Adipocyte (in vitro differentiated cells): ENCODE measurements at regions not wholly inside any gene's neighbourhood (a gene's known extent, or its start where the extent isn't known, plus 50 kb on each side); places are given as distances from the start of the nearest gene placed in this dataset.

Experiments
- DNase-seq: peaks from one replicate; pipeline ENCODE4 v3.0.0-alpha.2; 2015; ENCODE audit warnings: low read depth
- H3K27me3 ChIP-seq: replicated peaks from 2 replicates; pipeline ENCODE4 v1.7.0; 2013; ENCODE audit warnings: mild to moderate bottlenecking, low read length, moderate library complexity; ENCODE audit not compliant: control insufficient read depth, insufficient read depth
- H3K36me3 ChIP-seq: 2 replicates; pipeline ENCODE4 v1.7.0; 2013; ENCODE audit warnings: low read length, mild to moderate bottlenecking, moderate library complexity; ENCODE audit not compliant: control insufficient read depth, insufficient read depth, severe bottlenecking
- H3K4me1 ChIP-seq: 2 replicates; pipeline ENCODE4 v1.7.0; 2013; ENCODE audit warnings: mild to moderate bottlenecking, low read length, moderate library complexity; ENCODE audit not compliant: control insufficient read depth, insufficient read depth
- H3K4me3 ChIP-seq: 2 replicates; pipeline ENCODE4 v1.7.0; 2013; ENCODE audit warnings: mild to moderate bottlenecking, low read length, moderate library complexity
- H3K9ac ChIP-seq: 2 replicates; pipeline ENCODE4 v1.7.0; 2013; ENCODE audit warnings: mild to moderate bottlenecking, low read length, moderate library complexity
- H3K9me3 ChIP-seq: 2 replicates; pipeline ENCODE4 v1.7.0; 2013; ENCODE audit warnings: mild to moderate bottlenecking, low read length, moderate library complexity; ENCODE audit not compliant: control insufficient read depth

DNA sequence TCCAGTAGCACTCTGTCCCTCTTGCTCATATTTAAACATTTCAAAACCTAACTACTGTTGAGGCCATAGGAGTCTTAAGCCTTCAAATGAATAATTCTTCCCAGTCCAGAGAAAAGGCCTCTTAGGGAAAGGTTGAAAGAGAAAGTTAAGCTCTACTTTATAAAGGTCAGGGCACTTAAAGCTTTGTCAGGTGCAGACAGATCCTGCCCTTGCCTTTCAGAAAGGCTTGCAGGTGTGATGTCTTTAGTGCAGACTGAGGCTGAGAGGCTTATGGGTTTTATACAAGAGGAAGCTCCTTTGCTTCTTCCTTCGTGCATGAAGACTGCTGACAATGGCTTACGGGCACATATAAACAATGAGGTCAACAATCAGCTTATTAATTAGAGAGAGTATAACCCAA, 105.0 kb upstream of the LINC00305 start:
- Histone ChIP-seq H3K9me3 (no peaks in the 10 kb centered on the region), H3K27me3 (no peaks in the 10 kb centered on the region), H3K36me3 (no peaks in the 10 kb centered on the region), H3K4me1 (no peaks in the 10 kb centered on the region), H3K4me3 (no peak overlapping the region), H3K9ac (no peak overlapping the region)
- no peak for DNase-seq

DNA sequence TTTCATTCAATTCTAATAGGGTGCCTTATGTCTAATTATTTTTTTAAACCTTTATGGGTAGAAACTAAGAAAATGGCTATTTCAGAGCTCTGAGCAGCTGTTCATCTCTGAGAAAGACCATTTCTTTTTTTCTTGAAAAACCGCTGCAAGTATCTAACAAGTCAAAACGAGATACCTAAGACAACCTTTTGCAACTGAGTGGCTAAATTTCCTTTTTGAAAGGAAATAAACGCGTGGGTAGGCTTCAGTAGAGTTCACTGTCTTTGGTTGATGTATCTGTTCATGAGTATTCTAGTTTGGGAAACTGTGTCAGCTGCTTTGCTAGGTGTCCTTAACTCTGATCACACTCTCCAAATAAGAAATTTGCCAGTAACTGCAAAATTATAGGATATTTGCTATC, 104.3 kb upstream of the LINC00305 start:
- Histone ChIP-seq H3K27me3 (no peaks in the 10 kb centered on the region), H3K9ac (no peak overlapping the region), H3K36me3 (no peaks in the 10 kb centered on the region), H3K4me1 (no peaks in the 10 kb centered on the region), H3K4me3 (no peak overlapping the region), H3K9me3 (no peaks in the 10 kb centered on the region)
- DNase-seq: no peak

DNA sequence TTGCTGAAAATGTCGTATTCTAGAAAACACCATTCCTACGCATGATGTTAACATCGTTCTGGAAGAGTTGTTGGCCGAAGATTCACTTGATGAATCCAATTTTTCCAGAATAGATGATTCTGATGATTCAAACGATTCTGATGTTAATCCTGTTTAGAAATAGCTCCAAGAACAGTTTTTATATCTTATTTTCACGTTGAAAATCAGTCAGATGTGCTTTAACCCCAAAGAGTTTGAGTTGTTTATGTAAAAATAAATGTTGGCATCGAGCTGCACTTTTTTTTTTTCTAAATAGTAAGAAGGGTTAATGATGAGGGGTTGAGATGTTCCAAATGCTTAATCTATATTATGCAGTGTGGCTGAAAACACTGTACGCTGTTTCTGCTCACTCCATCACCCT, 99.9 kb upstream of the LINC00305 start:
- Histone ChIP-seq H3K4me1 (no peaks in the 10 kb centered on the region), H3K9ac (no peak overlapping the region), H3K27me3 (no peaks in the 10 kb centered on the region), H3K36me3 (no peaks in the 10 kb centered on the region), H3K9me3 (no peaks in the 10 kb centered on the region), H3K4me3 (no peak overlapping the region)
- DNase-seq: no peak

DNA sequence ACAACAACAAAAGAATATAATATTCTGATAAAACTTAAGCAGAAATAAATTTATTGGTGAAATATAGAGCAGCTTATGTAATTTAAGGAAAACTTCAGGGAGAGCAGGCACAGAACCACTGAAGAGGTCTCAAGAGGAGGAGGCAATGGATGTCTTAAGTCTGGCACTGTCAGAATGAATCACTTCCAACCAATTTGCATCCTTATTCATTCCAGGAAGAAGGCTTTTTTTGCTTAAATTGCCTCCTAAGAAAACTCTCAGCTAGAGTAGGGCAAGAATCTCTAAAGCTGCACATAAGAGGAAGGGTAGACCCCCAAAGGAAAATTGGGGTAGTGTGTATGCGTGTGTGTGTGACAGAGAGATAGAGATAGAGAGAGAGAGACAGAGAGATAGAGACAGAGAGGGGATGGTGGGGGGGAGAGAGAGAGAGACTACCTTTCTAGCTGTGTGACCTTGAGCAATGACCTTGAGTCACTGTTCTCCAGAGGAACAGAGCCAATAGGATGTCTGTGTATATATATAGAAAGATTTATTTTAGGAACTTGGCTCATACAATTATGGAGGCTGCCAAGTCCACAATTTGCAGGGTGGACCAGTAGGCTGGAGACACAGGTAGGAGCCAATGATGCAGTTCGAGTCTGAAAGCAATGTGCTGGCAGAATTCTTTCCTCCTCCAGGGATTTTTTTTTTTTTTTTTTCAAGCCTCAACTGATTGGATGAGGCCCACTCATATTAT, 96.4 kb upstream of the LINC00305 start:
- Histone ChIP-seq H3K9me3 (no peaks in the 10 kb centered on the region), H3K36me3 (no peaks in the 10 kb centered on the region), H3K4me1 (no peaks in the 10 kb centered on the region), H3K9ac (no peak overlapping the region), H3K4me3 (no peak overlapping the region), H3K27me3 (no peaks in the 10 kb centered on the region)
- DNase-seq: no peak

DNA sequence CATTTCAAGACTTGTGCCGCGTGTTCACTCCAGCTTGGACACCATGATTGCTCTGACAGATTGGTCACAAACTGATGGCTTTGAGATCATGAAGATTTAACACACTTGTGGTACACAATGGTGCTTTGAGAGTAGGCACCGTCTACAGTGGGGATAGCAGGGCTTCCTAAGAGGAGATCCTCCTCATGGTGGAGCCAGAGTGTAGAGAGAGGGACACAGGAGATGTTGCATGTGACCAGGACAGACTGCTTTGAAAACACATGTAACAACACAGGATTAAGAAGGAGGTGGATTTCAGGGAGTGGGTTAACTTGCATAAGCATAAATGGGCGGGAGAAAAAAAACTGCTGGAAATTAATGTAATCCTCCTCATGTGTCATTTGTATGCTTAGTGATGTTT, 95.7 kb upstream of the LINC00305 start:
- Histone ChIP-seq H3K36me3 (no peaks in the 10 kb centered on the region), H3K9me3 (no peaks in the 10 kb centered on the region), H3K27me3 (no peaks in the 10 kb centered on the region), H3K9ac (no peak overlapping the region), H3K4me1 (no peaks in the 10 kb centered on the region), H3K4me3 (no peak overlapping the region)
- DNase-seq: no peak

DNA sequence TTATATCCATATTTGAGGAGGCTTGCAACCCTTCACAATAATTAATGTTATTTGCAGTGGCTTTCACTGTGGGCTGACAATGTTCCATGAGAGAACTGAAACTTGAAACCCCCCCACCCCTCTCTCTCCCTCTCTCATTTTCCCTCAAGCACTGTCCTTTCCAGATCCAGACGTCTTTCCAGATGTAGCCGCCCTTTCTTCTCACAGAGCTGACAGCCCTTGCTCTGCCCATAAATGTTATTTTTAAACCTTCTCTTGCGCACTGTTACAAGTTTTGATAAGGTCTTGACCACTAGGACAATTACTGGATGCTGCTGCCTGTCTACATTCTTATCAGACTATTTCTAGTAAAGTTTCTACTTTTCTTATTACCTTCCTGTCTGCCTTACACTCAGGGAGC, 91.4 kb upstream of the LINC00305 start:
- no peak overlapping the region for H3K4me3 ChIP-seq
- H3K27me3 ChIP-seq: no peaks in the 10 kb centered on the region
- no peaks in the 10 kb centered on the region for H3K9me3 ChIP-seq
- H3K4me1 ChIP-seq: no peaks in the 10 kb centered on the region
- H3K9ac ChIP-seq: no peak overlapping the region
- H3K36me3 ChIP-seq: no peaks in the 10 kb centered on the region
- DNase-seq: no peak

DNA sequence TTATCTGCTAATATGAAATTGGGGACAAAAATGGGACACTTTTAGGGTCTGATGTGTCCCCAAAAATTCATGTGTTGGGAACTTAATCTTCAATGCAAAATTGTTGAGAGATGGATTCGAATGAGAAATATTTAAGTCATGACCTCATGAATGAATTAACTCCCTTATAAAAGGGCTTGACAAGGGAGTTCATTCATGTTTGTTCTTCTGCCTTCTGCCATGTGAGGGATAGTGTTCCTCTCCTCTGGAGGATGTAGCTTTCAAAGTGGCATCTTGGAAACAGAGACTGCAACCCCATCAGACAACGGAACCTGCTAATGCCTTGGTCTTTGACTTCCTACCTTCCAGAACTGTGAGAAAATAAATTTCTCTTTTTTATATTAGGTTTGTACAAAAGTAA, 89.2 kb upstream of the LINC00305 start:
- no peak for DNase-seq
- Histone ChIP-seq H3K4me3 (no peak overlapping the region), H3K27me3 (no peaks in the 10 kb centered on the region), H3K4me1 (no peaks in the 10 kb centered on the region), H3K9ac (no peak overlapping the region), H3K36me3 (no peaks in the 10 kb centered on the region), H3K9me3 (no peaks in the 10 kb centered on the region)

DNA sequence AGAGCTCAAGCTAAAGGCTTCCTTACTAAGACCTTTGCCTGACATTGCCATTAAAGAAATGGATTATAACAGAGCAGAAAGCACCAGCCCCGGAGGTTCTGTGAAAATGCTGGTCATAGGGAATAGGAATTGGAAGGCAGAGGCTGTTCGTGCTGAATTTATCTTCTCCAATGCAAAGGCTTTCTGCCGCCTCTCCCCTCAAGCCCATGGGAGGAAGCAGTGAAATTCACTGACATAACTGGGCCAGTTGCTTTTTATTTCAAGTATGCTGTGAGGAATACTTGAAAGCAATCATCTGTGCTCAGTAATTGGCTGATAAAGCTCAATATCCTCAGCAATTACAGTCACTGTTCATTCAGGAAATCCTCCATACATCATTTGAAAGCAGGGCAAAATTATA, 85.4 kb upstream of the LINC00305 start:
- H3K9me3 ChIP-seq: no peaks in the 10 kb centered on the region
- H3K4me3 ChIP-seq: no peak overlapping the region
- no peaks in the 10 kb centered on the region for H3K27me3 ChIP-seq

DNA sequence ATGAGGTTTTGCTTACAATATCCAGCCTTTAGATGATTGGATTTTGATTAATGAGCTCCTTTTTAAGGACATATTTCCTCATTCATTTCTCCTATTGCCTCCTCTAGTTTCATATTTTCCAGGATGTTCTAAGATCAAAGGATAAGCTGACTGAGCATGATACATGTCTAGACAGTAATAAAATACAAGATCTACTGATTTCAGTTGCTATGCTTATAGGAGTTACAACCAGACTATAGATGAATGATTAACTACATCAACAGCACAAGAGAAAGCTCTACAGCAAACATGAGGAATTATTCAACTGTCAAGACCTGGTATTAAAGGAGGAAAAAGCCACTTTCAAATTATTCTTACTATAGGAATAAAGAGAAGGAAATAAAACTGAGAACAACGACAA, 85.0 kb upstream of the LINC00305 start:
- Histone ChIP-seq H3K9me3 (no peaks in the 10 kb centered on the region), H3K4me3 (no peak overlapping the region), H3K27me3 (no peaks in the 10 kb centered on the region), H3K36me3 (no peaks in the 10 kb centered on the region), H3K9ac (no peak overlapping the region), H3K4me1 (no peaks in the 10 kb centered on the region)
- DNase-seq: no peak

More for the DNA sequence above, 85.4 kb upstream of the LINC00305 start:
- no peaks in the 10 kb centered on the region for H3K4me1 ChIP-seq
- no peaks in the 10 kb centered on the region for H3K36me3 ChIP-seq
- H3K9ac ChIP-seq: no peak overlapping the region
- no peak for DNase-seq

DNA sequence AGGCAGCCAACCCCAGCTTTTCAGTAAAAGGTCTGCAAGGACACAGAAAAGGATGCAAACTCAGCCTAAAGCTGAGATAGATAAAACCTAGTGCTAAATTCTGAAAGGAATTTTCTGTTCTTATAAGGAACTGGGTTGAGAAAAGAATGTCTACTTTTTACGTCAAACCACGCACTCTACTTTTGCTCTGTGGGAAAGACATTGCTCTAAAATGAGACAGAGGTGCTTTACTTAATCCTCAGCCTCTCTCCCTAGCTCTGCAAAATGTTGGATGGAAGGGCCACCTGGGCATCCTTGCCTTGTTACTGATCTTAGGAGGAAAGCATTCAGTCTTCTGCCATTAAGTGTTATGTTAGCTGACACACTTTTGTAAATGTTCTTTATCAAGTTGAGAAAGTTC, 72.1 kb upstream of the LINC00305 start:
- no peaks in the 10 kb centered on the region for H3K4me1 ChIP-seq
- no peaks in the 10 kb centered on the region for H3K27me3 ChIP-seq
- H3K9ac ChIP-seq: no peak overlapping the region
- H3K4me3 ChIP-seq: no peak overlapping the region
- H3K9me3 ChIP-seq: no peaks in the 10 kb centered on the region
- H3K36me3 ChIP-seq: no peaks in the 10 kb centered on the region
- no peak for DNase-seq

DNA sequence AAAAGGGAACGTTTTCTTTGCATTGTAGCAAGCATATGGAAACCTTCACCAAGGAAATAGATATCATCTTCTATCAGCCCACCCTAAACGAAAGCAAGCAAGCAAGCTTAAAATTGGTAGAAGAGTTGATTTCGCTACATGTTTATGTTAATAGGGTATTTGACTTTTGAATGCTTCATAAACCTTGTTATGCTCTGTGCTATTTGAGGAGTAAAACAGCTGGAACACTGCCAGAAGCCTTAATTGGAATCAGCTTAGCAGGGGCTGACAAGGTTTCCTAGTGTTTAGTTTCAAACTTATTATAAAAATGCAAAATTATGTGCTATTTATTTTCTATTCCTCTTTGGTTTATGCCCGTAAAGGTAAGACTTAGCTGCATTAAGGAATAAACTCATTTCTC, 70.6 kb upstream of the LINC00305 start:
- Histone ChIP-seq H3K9me3 (no peaks in the 10 kb centered on the region), H3K4me1 (no peaks in the 10 kb centered on the region), H3K27me3 (no peaks in the 10 kb centered on the region), H3K4me3 (no peak overlapping the region), H3K9ac (no peak overlapping the region), H3K36me3 (no peaks in the 10 kb centered on the region)
- no peak for DNase-seq

DNA sequence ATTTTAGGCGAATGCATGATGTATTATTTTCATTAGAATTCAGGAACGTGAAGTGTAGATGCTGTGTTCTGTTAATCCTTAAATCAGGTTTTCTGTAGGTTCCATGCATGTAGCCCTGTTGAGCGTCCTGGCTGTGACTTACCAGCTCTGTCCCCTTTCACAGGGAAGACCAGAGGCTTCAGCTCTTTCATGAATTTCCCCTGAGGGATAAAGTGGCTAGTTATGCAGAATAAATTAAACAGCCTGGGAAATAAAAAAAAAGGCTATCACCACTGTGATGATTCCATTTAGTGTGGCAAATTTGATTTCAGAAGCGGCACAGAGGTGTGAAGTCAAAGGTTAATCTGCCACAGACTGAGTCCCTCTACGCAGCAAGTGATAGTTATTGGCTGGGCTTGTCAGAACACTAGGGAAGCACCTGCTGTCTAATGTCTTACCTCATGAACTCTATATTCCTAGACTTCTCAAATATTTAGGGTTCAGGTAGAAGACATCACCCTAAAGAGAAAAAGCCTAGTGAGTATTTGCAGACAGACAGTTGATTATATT, 61.6 kb upstream of the LINC00305 start:
- DNase-seq: no peak
- Histone ChIP-seq H3K36me3 (no peaks in the 10 kb centered on the region), H3K9me3 (no peaks in the 10 kb centered on the region), H3K4me3 (no peak overlapping the region), H3K27me3 (no peaks in the 10 kb centered on the region), H3K9ac (no peak overlapping the region), H3K4me1 (no peaks in the 10 kb centered on the region)
